ENCODE measurements at regions not wholly inside any gene's neighbourhood (a gene's known extent, or its start where the extent isn't known, plus 50 kb on each side); places are given as distances from the start of the nearest gene placed in this dataset.

GRCh38 chr20:48060841-48061720 is 275.8 kb upstream of the SULF2 start:
- H2AFZ ChIP-seq (ENCODE audit: low read length), result no peak overlapping the region
- no peak overlapping the region for H3K27ac ChIP-seq (ENCODE audit: low read depth, low read length)
- no peak for TF ChIP-seq CTCF (IDR thresholded peaks at IDR 0.05; ENCODE audit: extremely low read depth, low read depth, low read length)
- DNase-seq (ENCODE audit: insufficient read length, low spot score, missing footprints), result no peak
- no peak overlapping the region for H3K4me3 ChIP-seq (ENCODE audit: insufficient read depth, low read length)
- H3K27me3 ChIP-seq (ENCODE audit: insufficient read depth, low read length), result no peaks in the 10 kb centered on the region
- peaks cover 2% of the 10 kb centered on the region for H3K9me3 ChIP-seq (ENCODE audit: low read depth, low read length)
- peaks cover 10% of the 10 kb centered on the region for H3K4me1 ChIP-seq (ENCODE audit: insufficient read depth, low read length)
- H3K36me3 ChIP-seq (ENCODE audit: insufficient read depth, low read length), result no peaks in the 10 kb centered on the region
- H4K20me1 ChIP-seq (ENCODE audit: insufficient read depth, low read length), result peaks cover 3% of the 10 kb centered on the region
- H3K79me2 ChIP-seq (ENCODE audit: insufficient read depth, low read length), result no peaks in the 10 kb centered on the region
- no peak overlapping the region for H3K4me2 ChIP-seq (ENCODE audit: insufficient read depth, low read length)

GRCh38 chr20:48058611-48059559 is 273.6 kb upstream of the SULF2 start:
- Histone ChIP-seq H4K20me1 (ENCODE audit: insufficient read depth, low read length) (peaks cover 3% of the 10 kb centered on the region), H3K79me2 (ENCODE audit: insufficient read depth, low read length) (no peaks in the 10 kb centered on the region), H3K4me3 (ENCODE audit: insufficient read depth, low read length) (no peak overlapping the region), H3K36me3 (ENCODE audit: insufficient read depth, low read length) (no peaks in the 10 kb centered on the region), H3K27ac (ENCODE audit: low read depth, low read length) (no peak overlapping the region), H2AFZ (ENCODE audit: low read length) (no peak overlapping the region), H3K4me2 (ENCODE audit: insufficient read depth, low read length) (no peak overlapping the region), H3K4me1 (ENCODE audit: insufficient read depth, low read length) (no peaks in the 10 kb centered on the region), H3K9me3 (ENCODE audit: low read depth, low read length) (peaks cover 2% of the 10 kb centered on the region), H3K27me3 (ENCODE audit: insufficient read depth, low read length) (no peaks in the 10 kb centered on the region)
- TF ChIP-seq CTCF (IDR thresholded peaks at IDR 0.05; ENCODE audit: extremely low read depth, low read depth, low read length), result no peak
- DNase-seq (ENCODE audit: insufficient read length, low spot score, missing footprints), result no peak

GRCh38 chr20:48057739-48058138 is 272.5 kb upstream of the SULF2 start:
- DNase-seq (ENCODE audit: insufficient read length, low spot score, missing footprints), result no peak
- no peaks in the 10 kb centered on the region for H3K79me2 ChIP-seq (ENCODE audit: insufficient read depth, low read length)
- H2AFZ ChIP-seq (ENCODE audit: low read length), result no peak overlapping the region
- no peak overlapping the region for H3K4me3 ChIP-seq (ENCODE audit: insufficient read depth, low read length)
- no peak for TF ChIP-seq CTCF (IDR thresholded peaks at IDR 0.05; ENCODE audit: extremely low read depth, low read depth, low read length)
- H3K36me3 ChIP-seq (ENCODE audit: insufficient read depth, low read length), result no peaks in the 10 kb centered on the region
- H4K20me1 ChIP-seq (ENCODE audit: insufficient read depth, low read length), result peaks cover 3% of the 10 kb centered on the region
- no peaks in the 10 kb centered on the region for H3K27me3 ChIP-seq (ENCODE audit: insufficient read depth, low read length)
- no peak overlapping the region for H3K27ac ChIP-seq (ENCODE audit: low read depth, low read length)
- H3K4me2 ChIP-seq (ENCODE audit: insufficient read depth, low read length), result no peak overlapping the region
- H3K4me1 ChIP-seq (ENCODE audit: insufficient read depth, low read length), result no peaks in the 10 kb centered on the region
- H3K9me3 ChIP-seq (ENCODE audit: low read depth, low read length), result peaks cover 2% of the 10 kb centered on the region

- H3K9me3 ChIP-seq (ENCODE audit: low read depth, low read length), result peaks cover 2% of the 10 kb centered on the region
- peaks cover 3% of the 10 kb centered on the region for H4K20me1 ChIP-seq (ENCODE audit: insufficient read depth, low read length)
- H3K4me2 ChIP-seq (ENCODE audit: insufficient read depth, low read length), result no peak overlapping the region
- DNase-seq (ENCODE audit: insufficient read length, low spot score, missing footprints), result no peak
- no peaks in the 10 kb centered on the region for H3K36me3 ChIP-seq (ENCODE audit: insufficient read depth, low read length)
- no peak overlapping the region for H3K4me3 ChIP-seq (ENCODE audit: insufficient read depth, low read length)
- H3K27me3 ChIP-seq (ENCODE audit: insufficient read depth, low read length), result no peaks in the 10 kb centered on the region
- H3K79me2 ChIP-seq (ENCODE audit: insufficient read depth, low read length), result no peaks in the 10 kb centered on the region
- TF ChIP-seq CTCF (IDR thresholded peaks at IDR 0.05; ENCODE audit: extremely low read depth, low read depth, low read length), result no peak
- no peaks in the 10 kb centered on the region for H3K4me1 ChIP-seq (ENCODE audit: insufficient read depth, low read length)
- H3K27ac ChIP-seq (ENCODE audit: low read depth, low read length), result no peak overlapping the region
- H2AFZ ChIP-seq (ENCODE audit: low read length), result no peak overlapping the region
Measured at GRCh38 chr20:48057251-48057650, 272.0 kb upstream of the SULF2 start.

Measured in osteoblast (primary cell).